Activated naive CD4-positive, alpha-beta T cell treated with anti-CD3 and anti-CD28 coated beads for 36 hours (primary cell): ENCODE measurements at regions not wholly inside any gene's neighbourhood (a gene's known extent, or its start where the extent isn't known, plus 50 kb on each side); places are given as distances from the start of the nearest gene placed in this dataset.
"Not testable (repeated sequence)": the region's sequence is repeated elsewhere in the genome, so short reads cannot be mapped to it uniquely, and the experiment has no call there.

Experiments used
- CTCF ChIA-PET: fragments of 350-600 bp; sonication (Branson Sonifier 250); formaldehyde crosslinking; loops from one replicate; lab custom pipeline; 2021; ENCODE audit warnings: antibody characterized with exemption; lab: Charles Lee
- DNase-seq: peaks from one replicate; pipeline ENCODE4 v3.0.0-alpha.2; 2020
- H3K27ac Mint-ChIP-seq: one replicate; pipeline ENCODE4 v1.8.0; 2021; ENCODE audit warnings: mild to moderate bottlenecking, mixed read lengths
- H3K27me3 Mint-ChIP-seq: one replicate; pipeline ENCODE4 v1.8.0; 2021; ENCODE audit warnings: low read depth, mixed read lengths
- H3K36me3 Mint-ChIP-seq: one replicate; pipeline ENCODE4 v1.8.0; 2021; ENCODE audit warnings: low read depth, mixed read lengths
- H3K4me1 Mint-ChIP-seq: one replicate; pipeline ENCODE4 v1.8.0; 2021; ENCODE audit warnings: low read depth, mixed read lengths
- H3K4me3 Mint-ChIP-seq: one replicate; pipeline ENCODE4 v1.8.0; 2021; ENCODE audit warnings: mild to moderate bottlenecking, moderate library complexity, mixed read lengths
- H3K9me3 Mint-ChIP-seq: one replicate; pipeline ENCODE4 v1.8.0; 2021; ENCODE audit warnings: mixed read lengths
- intact Hi-C: fragments of 100-400 bp; cut with micrococcal nuclease; formaldehyde crosslinking; loops from one replicate; pipeline ENCODE4 v1.15.1; 2023

DNA sequence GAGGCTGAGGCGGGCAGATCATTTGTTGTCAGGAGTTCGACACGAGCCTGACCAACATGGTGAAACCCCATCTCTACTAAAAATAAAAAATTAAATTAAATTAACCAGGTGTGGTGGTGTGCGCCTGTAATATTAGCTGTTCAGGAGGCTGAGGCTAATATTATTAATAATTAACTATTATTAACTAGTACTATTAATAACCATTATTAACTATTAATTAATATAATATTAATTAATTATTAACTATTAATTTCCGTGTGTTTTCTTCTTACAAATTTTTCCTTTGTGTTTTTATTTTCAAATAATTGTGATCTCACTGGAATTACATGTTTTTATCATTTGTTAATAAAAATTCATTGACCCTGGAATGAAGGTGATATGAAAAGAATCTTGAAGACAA lies 557.4 kb upstream of the ADGRB3 start:
- Mint-ChIP-seq H3K9me3 (no peaks in the 10 kb centered on the region), H3K27me3 (no peaks in the 10 kb centered on the region), H3K4me1 (no peaks in the 10 kb centered on the region), H3K27ac (no peak overlapping the region), H3K36me3 (no peaks in the 10 kb centered on the region), H3K4me3 (no peak overlapping the region)
- CTCF ChIA-PET: no interaction called here
- DNase-seq: no peak
- intact Hi-C loops: no loop called here

DNA sequence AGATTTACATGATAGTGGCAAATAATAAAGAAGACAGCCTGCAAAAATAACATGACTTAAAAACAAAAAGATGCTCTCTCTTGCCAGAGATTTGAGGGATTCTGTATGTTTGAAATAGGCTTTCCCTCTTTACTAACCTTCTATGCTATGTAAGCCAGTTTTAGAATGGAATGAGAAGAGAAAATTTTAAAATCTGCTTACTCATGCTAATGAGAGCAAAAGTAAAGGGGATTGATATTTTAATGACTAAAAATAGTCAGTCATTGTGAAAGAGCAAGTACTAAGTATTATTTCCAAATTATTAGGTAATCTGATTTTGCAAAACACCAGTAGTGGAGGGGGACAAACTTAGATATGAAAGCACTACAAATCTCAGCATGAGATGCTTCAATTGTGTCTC lies 563.3 kb upstream of the ADGRB3 start:
- CTCF ChIA-PET: no interaction called here
- DNase-seq: no peak
- Mint-ChIP-seq H3K9me3 (peaks cover 2% of the 10 kb centered on the region), H3K4me3 (no peak overlapping the region), H3K4me1 (no peaks in the 10 kb centered on the region), H3K27ac (no peak overlapping the region), H3K36me3 (no peaks in the 10 kb centered on the region), H3K27me3 (no peaks in the 10 kb centered on the region)
- intact Hi-C loops: no loop called here

DNA sequence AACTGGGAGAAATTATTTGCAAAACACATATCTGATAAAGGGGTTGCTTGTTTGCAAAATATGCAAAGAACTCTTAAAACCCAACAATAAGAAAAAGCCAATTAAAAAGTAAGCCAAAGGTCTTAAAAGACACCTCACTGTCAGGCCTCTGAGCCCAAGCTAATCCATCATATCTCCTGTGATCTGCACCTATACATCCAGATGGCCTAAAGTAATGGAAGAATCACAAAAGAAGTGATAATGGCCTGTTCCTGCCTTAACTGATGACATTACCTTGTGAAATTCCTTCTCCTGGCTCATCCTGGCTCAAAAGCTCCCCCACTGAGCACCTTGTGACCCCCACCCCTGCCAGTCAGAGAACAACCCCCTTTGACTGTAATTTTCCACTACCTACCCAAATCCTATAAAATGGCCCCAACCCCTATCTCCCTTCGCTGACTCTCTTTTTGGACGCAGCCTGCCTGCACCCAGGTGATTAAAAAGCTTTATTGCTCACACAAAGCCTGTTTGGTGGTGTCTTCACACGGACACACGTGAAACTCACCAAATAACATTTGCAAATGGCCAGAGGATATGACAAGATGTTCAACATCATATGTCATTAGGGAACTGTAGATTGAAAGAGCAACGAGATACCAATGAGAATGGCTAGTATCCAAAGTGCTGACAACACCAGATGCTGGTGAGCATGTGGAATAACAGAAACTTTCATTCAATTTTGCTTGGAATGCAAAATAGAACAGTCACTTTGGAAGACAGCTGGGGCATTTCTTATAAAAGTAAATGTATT lies 565.0 kb upstream of the ADGRB3 start:
- no peak overlapping the region for H3K4me3 Mint-ChIP-seq
- no peaks in the 10 kb centered on the region for H3K4me1 Mint-ChIP-seq
- H3K36me3 Mint-ChIP-seq: no peaks in the 10 kb centered on the region
- H3K9me3 Mint-ChIP-seq: peaks cover 2% of the 10 kb centered on the region
- H3K27me3 Mint-ChIP-seq: no peaks in the 10 kb centered on the region
- no peak for DNase-seq
- no peak overlapping the region for H3K27ac Mint-ChIP-seq
- intact Hi-C loops: no loop called here
- CTCF ChIA-PET: interaction anchor here (0.6 kb wide), 1 partner anchor 98 kb away, joined by 3 read pairs; no protein-coding TSS in a partner anchor

DNA sequence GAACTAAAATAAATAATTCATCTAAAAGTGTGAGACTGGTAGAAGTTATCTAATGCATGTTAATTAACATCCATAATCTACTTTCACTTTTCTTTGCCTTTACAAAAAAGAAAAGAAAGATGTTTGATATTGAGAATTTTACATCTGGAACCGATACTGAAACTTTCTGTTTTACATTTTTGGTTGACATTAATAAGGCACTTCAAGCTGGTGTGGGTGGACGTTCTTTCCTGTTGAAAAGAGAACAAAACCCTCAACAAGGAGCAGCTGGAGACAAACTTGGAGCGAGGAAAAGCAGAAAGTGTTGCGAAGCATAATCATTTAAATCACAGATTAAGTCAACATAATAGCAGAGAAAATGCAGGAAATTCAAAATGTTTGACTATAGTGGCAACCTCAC lies 575.2 kb upstream of the ADGRB3 start:
- no peak for DNase-seq
- H3K9me3 Mint-ChIP-seq: no peaks in the 10 kb centered on the region
- intact Hi-C loops: no loop called here
- no peaks in the 10 kb centered on the region for H3K27me3 Mint-ChIP-seq
- no peak overlapping the region for H3K4me3 Mint-ChIP-seq
- CTCF ChIA-PET: interaction anchor here (1.0 kb wide), 1 partner anchor 167 kb away, joined by 3 read pairs; no protein-coding TSS in a partner anchor
- H3K36me3 Mint-ChIP-seq: no peaks in the 10 kb centered on the region
- no peaks in the 10 kb centered on the region for H3K4me1 Mint-ChIP-seq
- H3K27ac Mint-ChIP-seq: no peak overlapping the region

DNA sequence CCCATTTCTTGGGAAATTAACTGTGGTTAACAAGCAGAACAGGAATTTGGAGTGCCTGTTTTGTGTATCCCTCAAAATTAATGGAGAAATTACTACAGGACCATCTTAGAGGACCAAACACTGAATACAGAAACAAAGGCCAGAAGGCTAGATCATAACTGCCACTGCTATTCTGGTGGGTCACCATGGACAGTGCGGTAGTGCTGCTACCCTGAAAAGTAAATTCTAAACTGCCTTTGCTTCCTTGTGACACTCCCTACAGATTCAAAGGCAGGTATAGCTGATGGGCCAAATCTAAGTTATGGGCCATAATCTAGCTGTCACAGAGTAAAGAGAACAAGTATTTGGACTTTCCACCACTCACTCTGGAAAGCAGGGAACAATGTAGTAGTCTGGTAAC lies 575.8 kb upstream of the ADGRB3 start:
- Mint-ChIP-seq H3K9me3 (no peaks in the 10 kb centered on the region), H3K4me3 (no peak overlapping the region)

DNA sequence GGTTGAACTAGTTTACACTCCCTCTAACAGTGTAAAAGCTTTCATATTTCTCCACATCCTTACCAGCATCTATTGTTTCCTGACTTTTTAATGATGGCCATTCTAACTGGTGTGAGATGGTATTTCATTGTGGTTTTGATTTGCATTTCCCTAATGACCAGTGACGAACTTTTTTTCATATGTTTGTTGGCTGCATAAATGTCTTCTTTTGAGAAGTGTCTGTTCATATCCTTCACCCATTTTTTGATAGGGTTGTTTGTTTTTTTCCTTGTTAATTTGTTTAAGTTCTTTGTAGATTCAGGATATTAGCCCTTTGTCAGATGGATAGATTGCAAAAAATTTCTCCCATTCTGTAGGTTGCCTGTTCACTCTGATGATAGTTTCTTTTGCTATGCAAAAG lies 578.5 kb upstream of the ADGRB3 start:
- H3K27me3 Mint-ChIP-seq, H3K4me3 Mint-ChIP-seq, H3K9me3 Mint-ChIP-seq, H3K4me1 Mint-ChIP-seq, H3K36me3 Mint-ChIP-seq, CTCF ChIA-PET, intact Hi-C loops, DNase-seq, H3K27ac Mint-ChIP-seq: not testable (repeated sequence)

More for the DNA sequence above, 575.8 kb upstream of the ADGRB3 start:
- H3K27ac Mint-ChIP-seq: no peak overlapping the region
- no peaks in the 10 kb centered on the region for H3K27me3 Mint-ChIP-seq
- no peaks in the 10 kb centered on the region for H3K36me3 Mint-ChIP-seq
- DNase-seq: no peak
- CTCF ChIA-PET: interaction anchor here (1.0 kb wide), 1 partner anchor 167 kb away, joined by 3 read pairs; no protein-coding TSS in a partner anchor
- intact Hi-C loops: no loop called here
- H3K4me1 Mint-ChIP-seq: no peaks in the 10 kb centered on the region

DNA sequence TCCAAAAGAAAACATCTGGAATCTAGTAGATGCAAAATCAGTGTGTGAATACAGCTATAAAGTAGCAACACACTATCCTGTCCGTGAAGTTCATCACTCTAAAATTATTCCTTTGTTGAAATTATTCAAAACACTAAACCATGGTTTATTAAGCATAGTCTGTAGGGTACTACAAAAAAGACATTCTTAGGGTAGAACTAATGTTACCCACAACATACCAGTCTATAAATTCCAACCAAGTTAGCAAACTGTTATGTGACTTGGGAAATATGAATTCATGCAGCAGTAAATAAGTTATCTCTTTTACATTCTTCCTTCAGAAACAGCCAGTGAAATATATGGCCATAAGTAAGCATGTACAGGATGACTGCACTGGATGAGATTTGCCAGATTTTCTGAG lies 580.3 kb upstream of the ADGRB3 start:
- Mint-ChIP-seq H3K36me3 (no peaks in the 10 kb centered on the region), H3K4me3 (no peak overlapping the region), H3K4me1 (no peaks in the 10 kb centered on the region), H3K9me3 (peaks cover 2% of the 10 kb centered on the region), H3K27ac (no peak overlapping the region), H3K27me3 (no peaks in the 10 kb centered on the region)
- CTCF ChIA-PET: no interaction called here
- intact Hi-C loops: no loop called here
- DNase-seq: no peak

DNA sequence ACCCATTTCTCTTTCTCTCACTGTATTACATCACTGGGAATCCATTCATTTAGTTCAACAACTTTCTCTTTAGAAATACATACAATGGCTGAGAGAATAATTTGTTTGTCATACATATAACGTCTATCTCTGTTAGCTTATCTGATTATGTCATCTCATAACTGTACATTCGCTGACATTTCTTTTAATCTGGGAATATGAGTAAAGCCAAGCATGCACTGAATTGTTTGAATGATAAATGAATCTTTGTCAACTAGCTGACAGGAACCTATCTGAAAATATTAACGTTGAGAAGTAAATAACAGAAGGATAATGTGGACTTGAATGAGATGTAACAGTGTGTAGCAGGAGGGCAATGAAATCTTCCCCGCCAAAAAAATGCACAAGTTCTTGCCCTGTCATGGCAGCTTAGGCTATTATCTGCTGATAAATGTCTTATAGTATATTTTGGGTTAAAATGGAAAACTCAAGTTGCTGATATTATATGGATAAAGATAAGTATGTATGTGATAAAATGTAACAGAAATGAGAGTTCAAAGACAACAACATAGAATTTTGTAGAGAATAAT lies 581.2 kb upstream of the ADGRB3 start:
- DNase-seq: no peak
- CTCF ChIA-PET: no interaction called here
- no peaks in the 10 kb centered on the region for H3K4me1 Mint-ChIP-seq
- H3K27ac Mint-ChIP-seq: no peak overlapping the region
- H3K9me3 Mint-ChIP-seq: peaks cover 3% of the 10 kb centered on the region
- no peaks in the 10 kb centered on the region for H3K27me3 Mint-ChIP-seq
- no peak overlapping the region for H3K4me3 Mint-ChIP-seq
- H3K36me3 Mint-ChIP-seq: no peaks in the 10 kb centered on the region
- intact Hi-C loops: no loop called here

DNA sequence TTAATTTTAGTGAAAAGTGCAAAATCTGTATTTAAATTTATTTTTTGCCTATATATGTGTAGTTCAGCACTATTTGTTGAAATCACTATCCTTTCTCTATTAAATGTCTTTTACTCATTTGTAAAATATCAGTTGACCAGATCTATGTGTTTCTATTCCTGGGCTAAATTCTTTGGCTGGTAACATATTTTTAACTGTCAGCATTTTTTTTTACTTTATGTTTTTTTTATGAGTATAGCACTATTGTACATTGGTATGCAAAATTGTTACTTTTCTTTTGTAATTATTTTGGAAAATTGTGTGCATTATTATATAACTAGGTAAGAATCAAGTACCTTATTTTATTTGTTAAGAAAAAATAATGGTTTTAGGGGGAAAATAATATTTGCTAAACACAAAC lies 582.8 kb upstream of the ADGRB3 start:
- H3K36me3 Mint-ChIP-seq: no peaks in the 10 kb centered on the region
- H3K9me3 Mint-ChIP-seq: peaks cover 4% of the 10 kb centered on the region
- H3K27me3 Mint-ChIP-seq: no peaks in the 10 kb centered on the region
- H3K4me3 Mint-ChIP-seq: no peak overlapping the region
- no peak overlapping the region for H3K27ac Mint-ChIP-seq
- H3K4me1 Mint-ChIP-seq: no peaks in the 10 kb centered on the region
- CTCF ChIA-PET: no interaction called here
- intact Hi-C loops: no loop called here
- no peak for DNase-seq

DNA sequence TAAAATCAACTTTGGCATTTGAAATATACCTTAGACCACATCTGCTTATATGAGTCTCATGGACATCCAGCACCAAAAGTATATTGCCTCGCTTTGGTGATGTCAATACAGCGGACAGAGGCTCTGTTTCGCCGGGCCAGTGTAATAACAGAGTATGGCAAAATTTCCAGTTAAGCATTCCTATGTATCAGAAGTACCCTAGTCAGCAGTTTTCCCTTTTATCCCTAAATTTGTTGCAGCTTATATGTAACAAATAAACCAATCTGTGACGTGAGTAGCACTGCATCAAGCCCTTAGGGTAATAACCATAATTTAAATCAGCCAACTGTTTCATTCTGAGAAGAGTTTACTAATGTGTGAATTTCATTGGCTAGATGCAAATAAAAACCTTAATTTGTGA lies 585.5 kb upstream of the ADGRB3 start:
- Mint-ChIP-seq H3K27me3 (no peaks in the 10 kb centered on the region), H3K36me3 (no peaks in the 10 kb centered on the region), H3K4me3 (no peak overlapping the region), H3K9me3 (peaks cover 4% of the 10 kb centered on the region), H3K27ac (no peak overlapping the region), H3K4me1 (no peaks in the 10 kb centered on the region)
- DNase-seq: no peak
- CTCF ChIA-PET: interaction anchor here (0.6 kb wide), 1 partner anchor 153 kb away, joined by 4 read pairs; no protein-coding TSS in a partner anchor
- intact Hi-C loops: no loop called here

DNA sequence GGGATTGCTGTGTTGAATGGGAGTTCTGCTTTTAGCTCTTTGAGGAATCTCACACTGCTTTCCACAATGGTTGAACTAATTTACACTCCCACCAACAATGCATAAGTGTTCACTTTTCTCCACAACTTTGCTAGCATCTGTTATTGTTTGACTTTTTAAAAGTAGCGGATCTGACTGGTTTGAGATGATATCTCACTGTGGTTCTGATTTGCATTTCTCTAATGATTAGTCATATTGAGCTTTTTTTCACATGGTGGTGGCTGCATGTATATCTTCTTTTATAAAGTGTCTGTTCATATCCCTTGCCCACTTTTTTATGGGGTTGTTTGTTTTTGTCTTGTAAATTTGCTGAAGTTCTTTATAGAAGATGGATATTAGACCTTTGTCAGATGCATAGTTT lies 588.3 kb upstream of the ADGRB3 start:
- no peaks in the 10 kb centered on the region for H3K27me3 Mint-ChIP-seq
- no peak for DNase-seq
- no peaks in the 10 kb centered on the region for H3K36me3 Mint-ChIP-seq
- H3K9me3 Mint-ChIP-seq: peaks cover 3% of the 10 kb centered on the region
- CTCF ChIA-PET: no interaction called here
- intact Hi-C loops: no loop called here
- H3K4me3 Mint-ChIP-seq: no peak overlapping the region
- no peak overlapping the region for H3K27ac Mint-ChIP-seq
- no peaks in the 10 kb centered on the region for H3K4me1 Mint-ChIP-seq

DNA sequence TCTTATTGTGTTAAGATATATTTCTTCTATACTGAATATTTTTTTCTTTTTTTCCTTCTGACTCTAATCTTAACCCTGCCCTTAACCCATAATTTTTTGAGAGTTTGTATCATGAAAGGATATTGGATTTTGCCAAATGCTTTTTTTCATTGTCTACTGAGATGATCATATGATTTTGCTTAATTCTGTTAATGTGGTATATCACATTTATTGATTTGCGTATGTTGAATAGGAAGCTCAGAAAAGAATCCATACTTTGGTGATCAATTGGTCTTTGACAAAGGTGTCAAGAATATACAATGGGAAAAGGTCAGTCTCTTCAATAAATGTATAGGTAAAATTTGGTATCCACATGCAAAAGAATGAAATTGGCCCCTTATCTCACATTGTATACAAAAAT lies 588.8 kb upstream of the ADGRB3 start:
- Mint-ChIP-seq H3K27me3 (no peaks in the 10 kb centered on the region), H3K4me1 (no peaks in the 10 kb centered on the region), H3K36me3 (no peaks in the 10 kb centered on the region), H3K9me3 (peaks cover 3% of the 10 kb centered on the region), H3K4me3 (no peak overlapping the region), H3K27ac (no peak overlapping the region)
- intact Hi-C loops: no loop called here
- CTCF ChIA-PET: no interaction called here
- no peak for DNase-seq

DNA sequence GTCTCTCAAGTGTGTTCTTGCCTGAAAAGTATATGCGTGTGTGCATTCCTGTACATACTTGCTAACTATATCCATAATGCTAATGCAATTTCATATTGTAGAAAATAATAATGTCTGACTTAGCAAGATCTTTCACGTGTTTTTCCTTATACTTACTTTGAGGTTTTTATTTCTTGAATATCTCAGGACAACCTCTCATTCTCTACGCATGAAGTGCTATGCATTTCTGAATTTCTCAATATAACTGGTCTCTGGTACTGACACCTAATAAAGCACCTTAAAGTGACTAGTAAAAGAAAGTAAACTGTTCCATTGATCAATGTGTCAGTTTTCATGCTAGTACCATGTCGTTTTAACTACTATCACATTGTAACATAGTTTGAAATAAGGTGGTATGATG lies 589.9 kb upstream of the ADGRB3 start:
- no peaks in the 10 kb centered on the region for H3K27me3 Mint-ChIP-seq
- no peaks in the 10 kb centered on the region for H3K4me1 Mint-ChIP-seq
- no peaks in the 10 kb centered on the region for H3K36me3 Mint-ChIP-seq
- CTCF ChIA-PET: no interaction called here
- no peak overlapping the region for H3K27ac Mint-ChIP-seq
- DNase-seq: no peak
- intact Hi-C loops: no loop called here
- H3K9me3 Mint-ChIP-seq: peaks cover 4% of the 10 kb centered on the region
- no peak overlapping the region for H3K4me3 Mint-ChIP-seq
